Thyroid gland (tissue), 4 donors: ENCODE measurements at regions not wholly inside any gene's neighbourhood (a gene's known extent, or its start where the extent isn't known, plus 50 kb on each side); places are given as distances from the start of the nearest gene placed in this dataset.
"Not testable (repeated sequence)": the region's sequence is repeated elsewhere in the genome, so short reads cannot be mapped to it uniquely, and the experiment has no call there.

ENCODE experiments used
- DNase-seq, 2 donors: peaks; one replicate each; pipeline ENCODE4 v3.0.0-alpha.2; 2019
- H3K27ac ChIP-seq, 3 donors: fragments of 200-600 bp; sonication (generic); 1 replicate in 2 of 3; 2 replicates in 1 of 3; pipeline ENCODE4 v1.5.1; 2016 to 2019; ENCODE audit warnings: mild to moderate bottlenecking in 1 of 3, moderate library complexity in 1 of 3
- H3K27me3 ChIP-seq: fragments of 200-600 bp; sonication (generic); one replicate; pipeline ENCODE4 v1.5.1; 2019
- H3K36me3 ChIP-seq, 2 donors: fragments of 200-600 bp; sonication (generic); one replicate each; pipeline ENCODE4 v1.5.1; 2016 to 2019
- H3K4me1 ChIP-seq, 2 donors: fragments of 200-600 bp; sonication (generic); one replicate each; pipeline ENCODE4 v1.5.1; 2017 to 2019
- H3K4me3 ChIP-seq, 3 donors: fragments of 200-600 bp; sonication (generic); replicated peaks in 1 of 3; 1 replicate in 2 of 3; 2 replicates in 1 of 3; pipeline ENCODE4 v1.5.1; 2016; ENCODE audit warnings: mild to moderate bottlenecking in 1 of 3
- H3K9me3 ChIP-seq: fragments of 200-600 bp; sonication (generic); one replicate; pipeline ENCODE4 v1.5.1; 2017
- WGBS, 2 donors: methylation state at CpG; one replicate each; pipeline ENCODE4 v1.1.5; 2017; 5-methylcytosine and 5-hydroxymethylcytosine counted together
- intact Hi-C: fragments of 100-400 bp; cut with DNase I; formaldehyde crosslinking; loops from one replicate; pipeline ENCODE4 v1.15.1; 2023
- TF ChIP-seq, protein P1 (sequence below), 6 experiments: fragments of 200-600 bp in 3 of 6; fragments of 450-650 bp in 3 of 6; sonication (generic) in 3 of 6; IDR thresholded peaks; one replicate each; pipeline ENCODE4 v1.5.1; 2016 to 2019; ENCODE audit warnings: antibody characterized with exemption in 6 of 6, mild to moderate bottlenecking in 2 of 6, inconsistent platforms in 1 of 6, moderate library complexity in 1 of 6

DNA sequence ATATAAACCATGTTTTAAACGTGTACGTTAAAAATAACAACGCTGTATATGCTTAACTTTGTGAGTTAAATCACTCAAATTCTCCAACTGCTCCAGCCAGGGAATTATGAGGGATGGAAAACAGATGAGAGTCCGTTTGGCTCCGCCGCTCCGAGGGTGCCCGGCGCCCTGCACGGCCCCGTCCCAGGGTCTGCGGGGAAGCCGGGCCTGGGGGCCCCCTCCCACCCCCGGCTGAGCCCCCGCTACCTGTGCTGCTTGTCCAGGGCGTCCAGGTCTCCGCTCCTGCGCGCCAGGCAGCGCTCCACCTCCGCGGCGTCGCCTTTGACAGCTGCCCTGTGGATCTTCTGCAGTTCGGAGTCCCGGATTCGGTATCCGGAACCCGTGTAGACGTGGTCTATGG lies 415.5 kb downstream of the FOXD4L4 start:
- H3K4me3 ChIP-seq, H3K36me3 ChIP-seq, H3K27ac ChIP-seq, H3K27me3 ChIP-seq, H3K4me1 ChIP-seq, H3K9me3 ChIP-seq, intact Hi-C loops: not testable (repeated sequence)
- peak in 1 of 2 donors; percentile 3 for DNase-seq
- WGBS, 2 donors = no CpG with 5 or more reads among the region's 30 CpGs

DNA sequence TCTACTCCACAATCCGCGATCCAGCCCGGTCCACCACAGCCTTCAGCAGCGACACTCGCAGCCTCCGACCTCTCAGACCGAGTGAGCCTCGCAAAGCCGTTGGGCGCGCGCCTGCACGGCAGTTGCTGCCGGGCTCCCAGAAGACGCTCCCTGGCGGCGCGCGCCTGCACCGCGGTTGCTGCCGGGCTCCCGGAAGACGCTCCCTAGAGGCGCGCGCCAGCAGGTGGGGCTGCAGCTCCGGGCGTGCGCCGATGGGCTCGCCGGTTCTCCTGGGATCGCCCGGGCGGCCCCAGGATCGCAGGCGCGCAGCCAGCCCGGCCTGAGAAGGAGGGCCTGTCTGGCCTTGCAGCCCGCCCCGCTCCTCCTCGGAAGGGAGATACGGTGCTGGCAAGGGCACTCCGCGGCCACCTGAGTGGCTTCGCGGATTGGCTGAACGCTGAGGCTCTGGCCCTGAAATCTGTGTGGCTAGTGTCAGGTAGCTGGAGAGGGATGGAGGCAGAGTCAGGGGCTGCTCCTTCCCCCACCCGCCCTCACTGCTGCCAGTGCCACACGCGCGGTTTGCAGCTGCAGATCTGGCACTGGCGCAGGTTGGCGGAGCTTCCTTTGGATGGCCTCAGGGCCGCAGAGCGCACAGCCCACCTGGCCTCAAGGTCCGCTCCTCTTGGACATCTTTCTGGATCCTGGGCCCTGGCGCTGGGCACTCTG lies 416.2 kb downstream of the FOXD4L4 start:
- H3K36me3 ChIP-seq, H3K4me1 ChIP-seq, H3K27ac ChIP-seq, H3K4me3 ChIP-seq, H3K27me3 ChIP-seq, intact Hi-C loops, H3K9me3 ChIP-seq: not testable (repeated sequence)
- DNase-seq = peak; percentile 71 to 76
- WGBS, 2 donors = no CpG with 5 or more reads among the region's 59 CpGs
- TF ChIP-seq, protein P1, sequence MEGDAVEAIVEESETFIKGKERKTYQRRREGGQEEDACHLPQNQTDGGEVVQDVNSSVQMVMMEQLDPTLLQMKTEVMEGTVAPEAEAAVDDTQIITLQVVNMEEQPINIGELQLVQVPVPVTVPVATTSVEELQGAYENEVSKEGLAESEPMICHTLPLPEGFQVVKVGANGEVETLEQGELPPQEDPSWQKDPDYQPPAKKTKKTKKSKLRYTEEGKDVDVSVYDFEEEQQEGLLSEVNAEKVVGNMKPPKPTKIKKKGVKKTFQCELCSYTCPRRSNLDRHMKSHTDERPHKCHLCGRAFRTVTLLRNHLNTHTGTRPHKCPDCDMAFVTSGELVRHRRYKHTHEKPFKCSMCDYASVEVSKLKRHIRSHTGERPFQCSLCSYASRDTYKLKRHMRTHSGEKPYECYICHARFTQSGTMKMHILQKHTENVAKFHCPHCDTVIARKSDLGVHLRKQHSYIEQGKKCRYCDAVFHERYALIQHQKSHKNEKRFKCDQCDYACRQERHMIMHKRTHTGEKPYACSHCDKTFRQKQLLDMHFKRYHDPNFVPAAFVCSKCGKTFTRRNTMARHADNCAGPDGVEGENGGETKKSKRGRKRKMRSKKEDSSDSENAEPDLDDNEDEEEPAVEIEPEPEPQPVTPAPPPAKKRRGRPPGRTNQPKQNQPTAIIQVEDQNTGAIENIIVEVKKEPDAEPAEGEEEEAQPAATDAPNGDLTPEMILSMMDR (IDR thresholded peaks at IDR 0.05) = peak in 3 of 6 experiments; percentile 10 to 47 (median 38)

DNA sequence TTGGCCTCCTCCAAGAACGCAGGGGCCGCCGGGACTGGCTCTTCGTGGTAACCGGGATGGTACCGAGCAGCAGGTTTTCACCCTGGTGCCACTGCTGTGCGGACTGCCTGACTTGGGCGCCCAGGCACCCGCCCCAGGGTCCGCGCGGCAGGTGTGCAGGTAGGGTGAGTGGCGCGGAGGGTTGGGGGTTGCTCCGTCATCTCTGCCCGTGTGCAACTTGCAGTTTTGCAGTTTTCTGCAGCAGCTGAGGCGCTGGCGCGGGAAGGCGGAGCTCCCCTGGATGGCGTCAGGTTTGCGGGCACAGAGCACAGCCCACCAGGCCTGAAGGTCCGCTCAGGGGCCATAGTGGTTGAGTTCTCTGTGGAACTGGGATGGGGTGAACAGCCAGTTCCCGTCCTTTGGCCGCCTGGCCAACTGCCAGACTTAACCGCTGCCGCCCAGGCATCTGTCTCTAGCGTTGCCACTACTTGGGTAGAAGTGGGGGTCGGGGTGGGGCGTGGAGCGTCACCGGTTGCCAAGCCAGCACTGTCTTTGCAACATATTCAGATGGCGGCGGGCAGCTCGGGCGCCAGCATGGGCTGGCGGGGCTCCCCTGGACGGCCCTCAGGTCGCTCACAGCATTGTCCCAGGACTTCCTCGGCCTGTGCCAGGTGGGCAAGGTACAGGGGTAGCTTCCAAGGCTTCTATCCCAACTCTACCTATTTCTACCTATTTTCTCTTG lies 417.2 kb downstream of the FOXD4L4 start:
- H3K9me3 ChIP-seq, H3K4me1 ChIP-seq, H3K27me3 ChIP-seq, H3K4me3 ChIP-seq, H3K36me3 ChIP-seq, intact Hi-C loops, H3K27ac ChIP-seq: not testable (repeated sequence)
- WGBS, 2 donors = 0% methylated on average over 9 of the region's 40 CpGs; no CpG with 5 or more reads in 1 of the 2 donors
- peak; percentile 14 to 44 for DNase-seq

GRCh38 chr9:66182316-66182715 lies 445.4 kb downstream of the FOXD4L4 start:
- H3K36me3 ChIP-seq, H3K27ac ChIP-seq, intact Hi-C loops, H3K4me1 ChIP-seq, H3K9me3 ChIP-seq, H3K4me3 ChIP-seq, H3K27me3 ChIP-seq, DNase-seq: not testable (repeated sequence)
- 77 to 83% methylated on average over 6 of the region's 7 CpGs for WGBS, 2 donors

DNA sequence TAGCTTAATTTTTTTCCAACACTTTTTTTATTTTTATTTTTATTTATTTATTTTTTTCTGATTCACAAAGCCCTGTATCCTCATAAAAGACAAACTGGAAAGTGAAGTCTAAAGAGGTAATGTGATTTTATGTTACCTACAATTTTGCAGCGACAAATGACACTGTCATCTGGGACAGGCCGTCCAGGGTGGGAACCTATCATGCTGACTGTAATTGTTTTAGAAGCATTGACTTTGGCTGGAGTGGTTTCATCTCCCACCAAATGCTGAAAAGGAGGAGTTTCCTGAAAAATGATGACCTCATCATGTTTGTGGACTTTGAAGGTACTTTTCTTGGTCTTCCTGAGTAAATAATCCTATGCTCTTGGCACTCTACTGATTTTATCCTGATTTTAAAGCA lies 446.7 kb downstream of the FOXD4L4 start:
- H3K9me3 ChIP-seq, H3K36me3 ChIP-seq, H3K4me1 ChIP-seq, H3K4me3 ChIP-seq, H3K27ac ChIP-seq, H3K27me3 ChIP-seq, intact Hi-C loops, DNase-seq: not testable (repeated sequence)
- WGBS, 2 donors = 75 to 91% methylated on average over 2 of the region's 2 CpGs

DNA sequence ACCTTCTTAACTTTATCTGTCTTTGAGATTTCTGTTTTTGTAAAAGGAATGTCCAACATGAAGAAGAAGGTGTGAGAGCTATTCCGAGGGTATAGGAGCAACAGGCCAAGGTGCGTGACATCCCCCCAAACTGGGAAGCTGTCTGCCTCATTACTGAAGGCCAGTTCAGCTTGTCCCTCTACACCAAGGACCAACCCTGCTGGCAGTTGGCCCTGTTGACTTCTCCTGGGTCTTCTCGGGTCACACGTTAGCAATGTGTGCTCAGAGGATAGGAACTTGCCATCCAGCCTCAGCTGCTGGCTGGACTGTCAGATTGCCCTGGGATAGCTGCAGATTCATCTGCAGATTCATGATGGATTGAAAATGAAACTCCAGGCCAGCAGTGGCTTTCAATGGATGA lies 460.3 kb downstream of the FOXD4L4 start:
- H3K36me3 ChIP-seq, H3K4me1 ChIP-seq, H3K27ac ChIP-seq, intact Hi-C loops, H3K27me3 ChIP-seq, H3K4me3 ChIP-seq, H3K9me3 ChIP-seq, DNase-seq: not testable (repeated sequence)
- WGBS, 2 donors = no CpG with 5 or more reads among the region's 4 CpGs

DNA sequence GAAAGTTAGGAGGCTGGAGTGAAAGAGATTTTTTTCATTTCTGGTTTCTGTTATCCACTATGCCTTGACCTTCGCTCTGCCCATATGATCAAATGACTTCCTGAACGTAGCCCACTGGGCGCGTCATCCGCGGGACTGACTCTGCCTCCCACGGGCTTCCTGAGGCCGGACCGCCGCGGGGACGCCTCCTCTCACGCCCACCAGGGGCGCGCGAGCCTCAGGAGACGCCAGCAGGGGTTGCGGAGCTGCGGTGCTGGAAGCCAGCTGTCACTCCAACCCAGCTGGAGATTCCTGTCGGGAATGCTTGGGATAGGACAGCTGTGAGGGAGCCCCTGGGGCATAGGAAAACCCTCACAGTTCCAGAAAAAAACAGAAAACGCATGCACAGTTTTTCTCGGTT lies 461.5 kb downstream of the FOXD4L4 start:
- intact Hi-C loops, H3K9me3 ChIP-seq, H3K4me3 ChIP-seq, DNase-seq, H3K27ac ChIP-seq, H3K4me1 ChIP-seq, H3K27me3 ChIP-seq, H3K36me3 ChIP-seq: not testable (repeated sequence)
- TF ChIP-seq, protein P1 (IDR thresholded peaks at IDR 0.05) = peak in 1 of 6 experiments; percentile 7
- WGBS, 2 donors = 37 to 63% methylated on average over 7 to 16 of the region's 22 CpGs

DNA sequence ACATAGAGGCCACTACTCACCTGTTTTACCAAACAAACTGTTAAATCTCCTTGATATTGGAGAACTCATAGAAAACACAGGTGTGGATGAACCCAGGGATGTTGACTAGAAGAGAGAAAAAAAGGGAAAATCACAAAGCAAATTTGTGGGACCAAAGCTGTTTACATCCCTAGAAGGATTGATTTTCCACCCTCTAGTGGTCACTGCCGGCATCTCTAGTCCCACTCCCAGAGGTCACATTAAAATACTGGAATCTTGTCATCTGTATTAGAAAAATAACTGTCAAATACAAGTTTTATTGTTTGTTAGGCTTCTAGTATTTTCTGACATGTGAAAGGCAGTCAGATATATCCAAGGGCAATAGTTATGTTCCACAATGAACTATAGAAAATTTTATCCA lies 469.7 kb downstream of the FOXD4L4 start:
- H3K9me3 ChIP-seq, intact Hi-C loops, H3K27ac ChIP-seq, H3K4me3 ChIP-seq, H3K36me3 ChIP-seq, H3K4me1 ChIP-seq, H3K27me3 ChIP-seq, DNase-seq: not testable (repeated sequence)
- WGBS, 2 donors = no CpG with 5 or more reads among the region's 1 CpG

- H3K9me3 ChIP-seq, DNase-seq, H3K27me3 ChIP-seq, H3K27ac ChIP-seq, H3K4me3 ChIP-seq, H3K4me1 ChIP-seq, intact Hi-C loops, H3K36me3 ChIP-seq: not testable (repeated sequence)
- 83 to 94% methylated on average over 1 of the region's 2 CpGs for WGBS, 2 donors
Measured at GRCh38 chr9:66207914-66208313, 471.0 kb downstream of the FOXD4L4 start.

DNA sequence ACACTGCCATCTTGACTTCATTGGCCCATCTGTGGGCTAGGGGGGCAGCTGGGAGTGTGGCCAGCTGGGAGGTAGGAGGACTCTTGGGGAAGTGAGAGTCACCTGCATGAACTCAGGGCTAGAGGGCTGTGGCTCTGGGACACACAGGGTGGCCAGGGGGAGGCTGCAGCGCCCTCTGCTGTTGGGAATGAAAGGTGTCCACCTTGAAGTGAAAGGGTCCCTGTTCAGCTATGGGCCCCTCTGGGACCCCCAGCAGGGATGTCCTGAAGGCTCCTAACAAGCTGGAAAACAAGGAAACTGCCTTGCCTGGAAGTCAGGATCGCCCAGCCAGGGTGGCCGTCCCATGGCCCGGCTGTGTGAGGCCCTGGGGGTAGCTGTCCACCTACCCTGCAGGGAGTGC lies 507.8 kb downstream of the FOXD4L4 start:
- DNase-seq, H3K4me3 ChIP-seq, H3K27ac ChIP-seq, H3K36me3 ChIP-seq, intact Hi-C loops, H3K4me1 ChIP-seq, H3K9me3 ChIP-seq, H3K27me3 ChIP-seq: not testable (repeated sequence)
- WGBS, 2 donors = no CpG with 5 or more reads among the region's 4 CpGs

GRCh38 chr9:66245481-66245880 lies 508.5 kb downstream of the FOXD4L4 start:
- H3K9me3 ChIP-seq, H3K36me3 ChIP-seq, H3K27ac ChIP-seq, H3K27me3 ChIP-seq, DNase-seq, H3K4me3 ChIP-seq, H3K4me1 ChIP-seq, intact Hi-C loops: not testable (repeated sequence)
- WGBS, 2 donors = no CpG with 5 or more reads among the region's 3 CpGs
